AG09309 (cell line): ENCODE measurements at regions not wholly inside any gene's neighbourhood (a gene's known extent, or its start where the extent isn't known, plus 50 kb on each side); places are given as distances from the start of the nearest gene placed in this dataset.

ENCODE experiments used
- DNase-seq: peaks from one replicate; pipeline ENCODE4 v3.0.0-alpha.2; 2010; ENCODE audit warnings: low read depth
- H3K4me3 ChIP-seq: 2 replicates; pipeline ENCODE4 v1.5.1; 2011; ENCODE audit warnings: mild to moderate bottlenecking, low read depth, low read length, moderate library complexity; ENCODE audit not compliant: control insufficient read depth
- CTCF ChIP-seq: IDR thresholded peaks from 2 replicates; pipeline ENCODE4 v1.5.1; 2011; ENCODE audit warnings: mild to moderate bottlenecking, low read depth, low read length, inconsistent platforms; ENCODE audit not compliant: insufficient read depth, control insufficient read depth; ENCODE audit errors: missing control alignments

- H3K4me3 ChIP-seq, result no peak overlapping the region
- DNase-seq, result no peak
- no peak for TF ChIP-seq CTCF
These were observed 109.9 kb downstream of the UTRN start for GRCh38 chr6:144395014-144395413.

GRCh38 chr6:144395826-144396225, 110.7 kb downstream of the UTRN start:
- H3K4me3 ChIP-seq, result no peak overlapping the region
- DNase-seq, result no peak
- TF ChIP-seq CTCF, result no peak

GRCh38 chr6:144397141-144397540, 112.0 kb downstream of the UTRN start:
- no peak for DNase-seq
- no peak for TF ChIP-seq CTCF
- no peak overlapping the region for H3K4me3 ChIP-seq

- DNase-seq, result no peak
- no peak overlapping the region for H3K4me3 ChIP-seq
- no peak for TF ChIP-seq CTCF
These were observed 115.2 kb downstream of the UTRN start for GRCh38 chr6:144400321-144400720.

GRCh38 chr6:144401736-144402733, 116.9 kb downstream of the UTRN start:
- no peak overlapping the region for H3K4me3 ChIP-seq
- no peak for TF ChIP-seq CTCF
- no peak for DNase-seq

- no peak for DNase-seq
- H3K4me3 ChIP-seq, result no peak overlapping the region
- TF ChIP-seq CTCF, result no peak
These were observed 117.6 kb downstream of the UTRN start for GRCh38 chr6:144402750-144403149.
